GM12878 (cell line): ENCODE measurements at regions not wholly inside any gene's neighbourhood (a gene's known extent, or its start where the extent isn't known, plus 50 kb on each side); places are given as distances from the start of the nearest gene placed in this dataset.

ENCODE experiments used
- ATAC-seq: fragments of 200-7000 bp; cut with Tn5 transposase; 3 replicates; pipeline ENCODE4 v1.9.1; 2020; ENCODE audit warnings: mild to moderate bottlenecking, moderate library complexity
- BruUV-seq: library from RNA; stranded (reverse); fragments of 400-500 nt; replicated peaks from 2 replicates; lab custom pipeline; 2021; lab: Mats Ljungman, UMichigan
- CTCF ChIA-PET: fragments of 300-600 bp; sonication (Branson Sonifier 250); formaldehyde crosslinking; extraction: SDS; loops from one replicate; lab custom pipeline; 2021; ENCODE audit warnings: inconsistent platforms; lab: Yijun Ruan, JAX
- POLR2A ChIA-PET: fragments of 350-600 bp; formaldehyde crosslinking; extraction: SDS; loops from one replicate; lab custom pipeline; 2021; ENCODE audit warnings: inconsistent platforms; lab: Charles Lee
- RAD21 ChIA-PET: fragments of 300-600 bp; sonication (Branson Sonifier 250); formaldehyde crosslinking; loops from one replicate; lab custom pipeline; 2023; ENCODE audit warnings: antibody characterized with exemption; ENCODE audit not compliant: unreplicated experiment; lab: Charles Lee
- SMC1A ChIA-PET: fragments of 300-600 bp; sonication (Branson Sonifier 250); formaldehyde crosslinking; loops from one replicate; lab custom pipeline; 2023; ENCODE audit not compliant: unreplicated experiment, uncharacterized antibody; lab: Charles Lee
- DNase-seq: peaks from one replicate; pipeline ENCODE4 v3.0.0-alpha.2; 2011; ENCODE audit warnings: low read depth, low spot score
- FAIRE-seq: peaks from 3 replicates; lab custom pipeline; 2011; peaks lifted over from hg19 to GRCh38; lab: Jason Lieb, UNC
- H2AFZ ChIP-seq: 2 replicates; pipeline ENCODE4 v1.6.0; 2011; ENCODE audit warnings: low read depth, low read length, control low read depth; ENCODE audit not compliant: control insufficient read depth
- H3K27ac ChIP-seq: 2 replicates; pipeline ENCODE4 v1.5.1; 2011; ENCODE audit warnings: control low read depth; ENCODE audit not compliant: control insufficient read depth, insufficient read depth
- H3K27me3 ChIP-seq, 2 experiments: replicated peaks in 1 of 2; 2 replicates each; pipeline versions ENCODE4 v1.6.0 to v1.6.1; 2011; ENCODE audit warnings: low read length in 1 of 2; ENCODE audit not compliant: control insufficient read depth in 2 of 2, insufficient read depth in 2 of 2
- H3K36me3 ChIP-seq, 2 experiments: 2 replicates each; pipeline ENCODE4 v1.5.1; 2011; ENCODE audit warnings: low read length in 1 of 2; ENCODE audit not compliant: control insufficient read depth in 2 of 2, insufficient read depth in 2 of 2
- H3K4me1 ChIP-seq: 2 replicates; pipeline ENCODE4 v1.6.1; 2011; ENCODE audit warnings: mild to moderate bottlenecking, low read length, moderate library complexity, mixed read lengths; ENCODE audit not compliant: control insufficient read depth, insufficient read depth
- H3K4me2 ChIP-seq: 2 replicates; pipeline ENCODE4 v1.6.0; 2011; ENCODE audit warnings: control low read depth; ENCODE audit not compliant: control insufficient read depth, insufficient read depth
- H3K4me3 ChIP-seq: fragments of 200-600 bp; sonication (generic); 2 replicates; pipeline ENCODE4 v1.5.1; 2016
- H3K79me2 ChIP-seq: 2 replicates; pipeline ENCODE4 v1.6.0; 2011; ENCODE audit warnings: low read length; ENCODE audit not compliant: control insufficient read depth, insufficient read depth
- H3K9ac ChIP-seq: 2 replicates; pipeline ENCODE4 v1.8.0; 2011; ENCODE audit warnings: low read length, control low read depth, mixed read lengths; ENCODE audit not compliant: control insufficient read depth, insufficient read depth
- H3K9me3 ChIP-seq: replicated peaks from 3 replicates; pipeline ENCODE4 v1.5.1; 2011; ENCODE audit warnings: mild to moderate bottlenecking, low read length; ENCODE audit not compliant: control insufficient read depth, insufficient read depth
- H4K20me1 ChIP-seq: 2 replicates; pipeline ENCODE4 v1.6.0; 2011; ENCODE audit not compliant: control insufficient read depth, insufficient read depth
- FOXM1 ChIP-seq: IDR thresholded peaks from 2 replicates; pipeline ENCODE4 v1.6.1; 2012; ENCODE audit warnings: low read depth, mild to moderate bottlenecking, inconsistent platforms, low read length, moderate library complexity
- NBN ChIP-seq: fragments of 450-650 bp; IDR thresholded peaks from 2 replicates; pipeline ENCODE4 v1.6.1; 2016
- RELB ChIP-seq: fragments of 450-650 bp; IDR thresholded peaks from 2 replicates; pipeline ENCODE4 v1.6.1; 2017; ENCODE audit warnings: low read depth, mild to moderate bottlenecking, moderate library complexity
- SKIL ChIP-seq: fragments of 450-650 bp; IDR thresholded peaks from 2 replicates; pipeline ENCODE4 v1.6.1; 2017; ENCODE audit warnings: mild to moderate bottlenecking, low read depth, inconsistent platforms; ENCODE audit not compliant: poor library complexity, severe bottlenecking
- SMARCA5 ChIP-seq: fragments of 450-650 bp; IDR thresholded peaks from 2 replicates; pipeline ENCODE4 v1.6.1; 2017; ENCODE audit warnings: mild to moderate bottlenecking
- SP1 ChIP-seq: IDR thresholded peaks from one replicate; pipeline ENCODE4 v1.6.1; 2011; ENCODE audit warnings: low read depth, low read length
- WRNIP1 ChIP-seq: IDR thresholded peaks from 2 replicates; pipeline ENCODE4 v1.6.1; 2011; ENCODE audit warnings: low read depth, low read length, improper control_type of control experiment, borderline replicate concordance
- ZBTB33 ChIP-seq: fragments of 450-650 bp; IDR thresholded peaks from 2 replicates; pipeline ENCODE4 v1.6.1; 2017; ENCODE audit warnings: mild to moderate bottlenecking
- WGBS: methylation state at CpG from one replicate; pipeline ENCODE4 v1.1.6; 2016; ENCODE audit warnings: low lambda C conversion rate; ENCODE audit not compliant: insufficient replicate concordance, insufficient coverage; ENCODE audit errors: missing lambda C conversion rate; 5-methylcytosine and 5-hydroxymethylcytosine counted together
- in situ Hi-C: fragments of 300-500 bp; cut with MboI; formaldehyde crosslinking; loops from 9 replicates; pipeline ENCODE4 v1.14.3; 2018; ENCODE audit warnings: mixed read lengths
- intact Hi-C: fragments of 100-400 bp; cut with micrococcal nuclease; formaldehyde crosslinking; loops from one replicate; pipeline ENCODE4 v1.14.2; 2022; ENCODE audit not compliant: unreplicated experiment

GRCh38 chr5:111016801-111017200, 54.7 kb upstream of the TSLP start:
- no peak for DNase-seq
- SMC1A ChIA-PET: interaction anchor here (0.7 to 1.0 kb wide), 2 partner anchors 141 to 1837 kb away, joined by 3 to 4 read pairs; no protein-coding TSS in a partner anchor
- RAD21 ChIA-PET: no interaction called here
- Histone ChIP-seq H2AFZ (no peak overlapping the region), H3K4me1 (no peaks in the 10 kb centered on the region), H3K9me3 (no peaks in the 10 kb centered on the region), H3K4me2 (no peak overlapping the region), H3K79me2 (no peaks in the 10 kb centered on the region), H4K20me1 (no peaks in the 10 kb centered on the region), H3K27ac (no peak overlapping the region), H3K36me3 (no peaks in the 10 kb centered on the region), H3K4me3 (no peak overlapping the region), H3K9ac (no peak overlapping the region), H3K27me3 (no peaks in the 10 kb centered on the region)
- no peak for FAIRE-seq
- ATAC-seq: no peak
- no TSS peak for BruUV-seq
- WGBS: 47% methylated on average over 3 of the region's 3 CpGs
- CTCF ChIA-PET: no interaction called here
- TF ChIP-seq SP1: no peak
- no peak for TF ChIP-seq SMARCA5
- no peak for TF ChIP-seq WRNIP1
- no peak for TF ChIP-seq FOXM1
- no peak for TF ChIP-seq NBN
- no peak for TF ChIP-seq ZBTB33
- TF ChIP-seq RELB: no peak
- TF ChIP-seq SKIL: no peak
- intact Hi-C loops (no loop called here), in situ Hi-C loops (no loop called here)
- POLR2A ChIA-PET: no interaction called here
